Lower leg skin (tissue), 3 donors: ENCODE measurements at regions not wholly inside any gene's neighbourhood (a gene's known extent, or its start where the extent isn't known, plus 50 kb on each side); places are given as distances from the start of the nearest gene placed in this dataset.

Source experiments
- POLR2A ChIP-seq, 2 donors: fragments of 450-650 bp; IDR thresholded peaks; one replicate each; pipeline ENCODE4 v1.6.1; 2016 to 2017; ENCODE audit warnings: antibody characterized with exemption in 2 of 2, mild to moderate bottlenecking in 1 of 2, moderate library complexity in 1 of 2
- TF ChIP-seq, protein P1 (sequence below), 3 donors: fragments of 450-650 bp; IDR thresholded peaks; one replicate each; pipeline ENCODE4 v1.5.1; 2016; ENCODE audit warnings: antibody characterized with exemption in 3 of 3, mild to moderate bottlenecking in 3 of 3, moderate library complexity in 2 of 3

DNA sequence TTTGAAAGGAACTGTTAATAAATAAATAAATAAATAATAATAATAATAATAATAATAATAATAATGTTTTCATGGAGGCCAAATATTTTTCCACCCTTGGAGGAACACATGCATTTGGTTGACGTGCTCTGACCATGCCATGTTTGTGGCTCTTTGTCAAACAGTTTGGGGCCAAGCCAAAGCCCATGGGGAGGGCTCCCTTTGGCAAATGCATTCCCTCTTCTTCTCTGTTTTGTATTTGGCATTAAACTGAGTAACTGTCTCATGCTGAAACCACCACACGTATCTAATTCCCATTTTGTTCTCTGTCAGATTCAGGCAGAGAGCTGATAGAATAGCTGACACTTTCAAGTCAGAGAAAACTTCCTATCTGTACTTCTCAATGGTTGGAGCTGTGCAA is 68.6 kb upstream of the PAX6 start:
- TF ChIP-seq, protein P1, sequence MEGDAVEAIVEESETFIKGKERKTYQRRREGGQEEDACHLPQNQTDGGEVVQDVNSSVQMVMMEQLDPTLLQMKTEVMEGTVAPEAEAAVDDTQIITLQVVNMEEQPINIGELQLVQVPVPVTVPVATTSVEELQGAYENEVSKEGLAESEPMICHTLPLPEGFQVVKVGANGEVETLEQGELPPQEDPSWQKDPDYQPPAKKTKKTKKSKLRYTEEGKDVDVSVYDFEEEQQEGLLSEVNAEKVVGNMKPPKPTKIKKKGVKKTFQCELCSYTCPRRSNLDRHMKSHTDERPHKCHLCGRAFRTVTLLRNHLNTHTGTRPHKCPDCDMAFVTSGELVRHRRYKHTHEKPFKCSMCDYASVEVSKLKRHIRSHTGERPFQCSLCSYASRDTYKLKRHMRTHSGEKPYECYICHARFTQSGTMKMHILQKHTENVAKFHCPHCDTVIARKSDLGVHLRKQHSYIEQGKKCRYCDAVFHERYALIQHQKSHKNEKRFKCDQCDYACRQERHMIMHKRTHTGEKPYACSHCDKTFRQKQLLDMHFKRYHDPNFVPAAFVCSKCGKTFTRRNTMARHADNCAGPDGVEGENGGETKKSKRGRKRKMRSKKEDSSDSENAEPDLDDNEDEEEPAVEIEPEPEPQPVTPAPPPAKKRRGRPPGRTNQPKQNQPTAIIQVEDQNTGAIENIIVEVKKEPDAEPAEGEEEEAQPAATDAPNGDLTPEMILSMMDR (IDR thresholded peaks at IDR 0.05), result no peak
- no peak for TF ChIP-seq POLR2A (IDR thresholded peaks at IDR 0.05)
